Osteoblast (primary cell): ENCODE measurements at regions not wholly inside any gene's neighbourhood (a gene's known extent, or its start where the extent isn't known, plus 50 kb on each side); places are given as distances from the start of the nearest gene placed in this dataset.

Experiments used
- DNase-seq: peaks from one replicate; pipeline ENCODE4 v3.0.0; 2011; ENCODE audit warnings: low spot score, mixed read lengths; ENCODE audit not compliant: insufficient read length; ENCODE audit errors: missing footprints
- H2AFZ ChIP-seq: 2 replicates; pipeline ENCODE4 v1.6.0; 2011; ENCODE audit warnings: mild to moderate bottlenecking, low read length
- H3K27ac ChIP-seq: 2 replicates; pipeline ENCODE4 v1.5.1; 2011; ENCODE audit warnings: mild to moderate bottlenecking, low read depth, low read length, moderate library complexity
- H3K27me3 ChIP-seq: 2 replicates; pipeline ENCODE4 v1.6.0; 2012; ENCODE audit warnings: mild to moderate bottlenecking, control low read depth, inconsistent platforms, low read length, moderate library complexity; ENCODE audit not compliant: insufficient read depth
- H3K36me3 ChIP-seq: 2 replicates; pipeline ENCODE4 v1.5.1; 2011; ENCODE audit warnings: mild to moderate bottlenecking, low read length, control low read depth, moderate library complexity; ENCODE audit not compliant: insufficient read depth
- H3K4me1 ChIP-seq: 2 replicates; pipeline ENCODE4 v1.5.1; 2011; ENCODE audit warnings: mild to moderate bottlenecking, low read length, control low read depth, moderate library complexity; ENCODE audit not compliant: insufficient read depth
- H3K4me2 ChIP-seq: 2 replicates; pipeline ENCODE4 v1.6.0; 2011; ENCODE audit warnings: mild to moderate bottlenecking, low read length; ENCODE audit not compliant: insufficient read depth
- H3K4me3 ChIP-seq: fragments of 200-600 bp; sonication (generic); 3 replicates; pipeline ENCODE4 v1.5.1; 2012; ENCODE audit warnings: mild to moderate bottlenecking, low read length, inconsistent platforms; ENCODE audit not compliant: insufficient read depth
- H3K79me2 ChIP-seq: 2 replicates; pipeline ENCODE4 v1.6.0; 2012; ENCODE audit warnings: mild to moderate bottlenecking, low read length, control low read depth, inconsistent platforms; ENCODE audit not compliant: insufficient read depth
- H3K9me3 ChIP-seq: 2 replicates; pipeline ENCODE4 v1.5.1; 2011; ENCODE audit warnings: low read depth, low read length, control low read depth
- H4K20me1 ChIP-seq: 2 replicates; pipeline ENCODE4 v1.6.0; 2012; ENCODE audit warnings: mild to moderate bottlenecking, low read length, control low read depth; ENCODE audit not compliant: insufficient read depth
- TF ChIP-seq, protein P1 (sequence below): IDR thresholded peaks from 2 replicates; pipeline ENCODE4 v1.5.1; 2011; ENCODE audit warnings: mild to moderate bottlenecking, low read depth, low read length, moderate library complexity; ENCODE audit errors: extremely low read depth

DNA sequence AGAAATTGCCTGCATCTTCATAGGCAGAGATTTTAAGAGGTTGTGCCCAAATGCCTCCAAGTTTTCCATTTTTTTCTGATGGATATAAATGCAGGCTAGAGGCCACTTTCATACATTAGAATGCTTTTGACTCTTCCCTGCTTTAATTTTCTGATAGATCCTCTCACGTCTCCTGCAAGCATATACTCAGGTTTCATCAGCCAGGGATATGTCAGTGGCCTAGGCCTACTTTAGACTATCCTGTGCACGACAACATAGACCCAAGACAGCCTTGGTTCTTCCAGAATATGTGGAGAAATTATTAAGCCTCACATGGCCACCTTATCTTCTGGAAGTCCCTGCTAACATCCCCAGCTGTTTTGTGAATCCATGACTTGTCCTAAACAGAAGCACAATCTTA lies 415.9 kb downstream of the TDRD15 start:
- no peak for DNase-seq
- TF ChIP-seq, protein P1, sequence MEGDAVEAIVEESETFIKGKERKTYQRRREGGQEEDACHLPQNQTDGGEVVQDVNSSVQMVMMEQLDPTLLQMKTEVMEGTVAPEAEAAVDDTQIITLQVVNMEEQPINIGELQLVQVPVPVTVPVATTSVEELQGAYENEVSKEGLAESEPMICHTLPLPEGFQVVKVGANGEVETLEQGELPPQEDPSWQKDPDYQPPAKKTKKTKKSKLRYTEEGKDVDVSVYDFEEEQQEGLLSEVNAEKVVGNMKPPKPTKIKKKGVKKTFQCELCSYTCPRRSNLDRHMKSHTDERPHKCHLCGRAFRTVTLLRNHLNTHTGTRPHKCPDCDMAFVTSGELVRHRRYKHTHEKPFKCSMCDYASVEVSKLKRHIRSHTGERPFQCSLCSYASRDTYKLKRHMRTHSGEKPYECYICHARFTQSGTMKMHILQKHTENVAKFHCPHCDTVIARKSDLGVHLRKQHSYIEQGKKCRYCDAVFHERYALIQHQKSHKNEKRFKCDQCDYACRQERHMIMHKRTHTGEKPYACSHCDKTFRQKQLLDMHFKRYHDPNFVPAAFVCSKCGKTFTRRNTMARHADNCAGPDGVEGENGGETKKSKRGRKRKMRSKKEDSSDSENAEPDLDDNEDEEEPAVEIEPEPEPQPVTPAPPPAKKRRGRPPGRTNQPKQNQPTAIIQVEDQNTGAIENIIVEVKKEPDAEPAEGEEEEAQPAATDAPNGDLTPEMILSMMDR: no peak

DNA sequence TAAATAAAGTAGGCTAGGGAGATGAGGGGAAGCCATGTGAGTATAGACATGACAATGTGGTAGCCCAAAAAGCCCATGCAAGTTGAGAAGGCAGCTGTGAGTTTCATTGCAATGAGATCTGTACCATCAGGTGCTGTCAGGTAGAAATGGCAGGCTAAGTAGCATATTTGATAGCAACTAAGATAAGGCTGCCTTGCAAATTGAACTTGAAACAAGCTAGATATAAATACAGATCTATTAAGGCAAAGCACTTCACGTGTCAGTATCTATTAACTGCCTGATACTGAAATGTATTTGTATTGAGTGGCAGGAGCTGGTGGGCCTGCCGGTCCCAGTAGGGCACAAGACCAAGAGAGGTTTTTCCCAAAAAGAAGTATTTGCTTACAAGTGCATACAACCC lies 419.9 kb downstream of the TDRD15 start:
- no peak overlapping the region for H3K4me3 ChIP-seq
- no peaks in the 10 kb centered on the region for H4K20me1 ChIP-seq
- no peak overlapping the region for H2AFZ ChIP-seq
- no peaks in the 10 kb centered on the region for H3K36me3 ChIP-seq
- no peaks in the 10 kb centered on the region for H3K4me1 ChIP-seq
- no peak overlapping the region for H3K4me2 ChIP-seq
- no peaks in the 10 kb centered on the region for H3K27me3 ChIP-seq
- H3K9me3 ChIP-seq: no peaks in the 10 kb centered on the region
- DNase-seq: no peak
- H3K79me2 ChIP-seq: no peaks in the 10 kb centered on the region
- TF ChIP-seq, protein P1: no peak
- H3K27ac ChIP-seq: no peak overlapping the region

More for the DNA sequence above, 415.9 kb downstream of the TDRD15 start:
- Histone ChIP-seq H3K27me3 (no peaks in the 10 kb centered on the region), H2AFZ (no peak overlapping the region), H3K36me3 (no peaks in the 10 kb centered on the region), H3K4me2 (no peak overlapping the region), H3K79me2 (no peaks in the 10 kb centered on the region), H3K4me1 (no peaks in the 10 kb centered on the region), H3K4me3 (no peak overlapping the region), H3K9me3 (no peaks in the 10 kb centered on the region), H4K20me1 (no peaks in the 10 kb centered on the region), H3K27ac (no peak overlapping the region)

DNA sequence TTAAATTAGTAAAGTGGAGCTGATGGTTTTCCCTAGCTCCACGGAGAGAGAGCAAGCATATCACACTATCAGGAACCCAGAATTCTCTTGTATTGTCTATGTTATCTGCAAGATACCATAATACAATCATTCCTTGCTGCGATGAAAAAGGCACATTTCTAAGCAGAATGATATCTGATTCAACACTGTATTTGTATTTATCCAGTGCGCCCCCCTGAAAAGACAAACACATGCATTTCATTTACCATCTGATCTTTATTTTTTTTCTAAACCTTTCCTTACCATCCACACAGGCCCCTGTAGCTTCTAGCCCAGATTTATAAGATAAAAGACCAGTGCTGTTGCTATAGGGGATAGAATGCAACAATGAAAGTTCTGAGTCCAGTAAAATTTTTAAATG lies 420.6 kb downstream of the TDRD15 start:
- Histone ChIP-seq H3K27ac (no peak overlapping the region), H3K4me3 (no peak overlapping the region), H3K27me3 (no peaks in the 10 kb centered on the region), H3K4me1 (no peaks in the 10 kb centered on the region), H3K9me3 (peaks cover 5% of the 10 kb centered on the region), H3K4me2 (no peak overlapping the region), H4K20me1 (no peaks in the 10 kb centered on the region), H2AFZ (no peak overlapping the region), H3K36me3 (no peaks in the 10 kb centered on the region), H3K79me2 (no peaks in the 10 kb centered on the region)
- no peak for DNase-seq
- TF ChIP-seq, protein P1: no peak

DNA sequence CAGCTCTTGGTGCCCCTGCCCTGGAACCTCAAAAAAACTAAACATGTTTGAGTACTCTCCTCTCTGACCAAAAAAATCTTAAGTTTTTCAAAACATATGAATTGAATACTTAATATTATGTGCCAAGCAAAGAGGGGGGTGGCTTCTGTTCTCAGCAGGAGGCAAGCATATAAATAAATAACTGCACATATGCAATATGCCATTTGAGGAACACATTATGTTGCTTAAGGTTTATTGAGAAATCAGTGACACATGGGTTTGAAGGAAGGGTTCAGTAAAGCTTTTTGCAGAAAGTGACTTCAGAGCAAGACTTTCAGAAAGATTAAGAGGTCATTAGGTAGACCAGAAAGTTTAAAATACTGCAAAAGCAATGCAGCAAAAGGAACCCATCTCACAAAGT lies 429.2 kb downstream of the TDRD15 start:
- Histone ChIP-seq H3K27me3 (no peaks in the 10 kb centered on the region), H3K27ac (no peak overlapping the region), H4K20me1 (no peaks in the 10 kb centered on the region), H2AFZ (no peak overlapping the region), H3K4me1 (no peaks in the 10 kb centered on the region), H3K36me3 (no peaks in the 10 kb centered on the region), H3K4me3 (no peak overlapping the region), H3K79me2 (no peaks in the 10 kb centered on the region), H3K4me2 (no peak overlapping the region), H3K9me3 (peaks cover 7% of the 10 kb centered on the region)
- no peak for DNase-seq
- TF ChIP-seq, protein P1: no peak
